B cell (primary cell): ENCODE measurements at regions not wholly inside any gene's neighbourhood (a gene's known extent, or its start where the extent isn't known, plus 50 kb on each side); places are given as distances from the start of the nearest gene placed in this dataset.

Experiments used
- EZH2 ChIP-seq: IDR thresholded peaks from 2 replicates; pipeline ENCODE4 v1.6.1; 2012; ENCODE audit warnings: borderline replicate concordance, low read depth, mild to moderate bottlenecking, moderate library complexity, low read length; ENCODE audit not compliant: insufficient read depth, poor library complexity, severe bottlenecking
- TF ChIP-seq, protein P1 (sequence below): fragments of 200-600 bp; IDR thresholded peaks from one replicate; pipeline ENCODE4 v1.8.0; 2022; ENCODE audit warnings: antibody characterized with exemption, mild to moderate bottlenecking

DNA sequence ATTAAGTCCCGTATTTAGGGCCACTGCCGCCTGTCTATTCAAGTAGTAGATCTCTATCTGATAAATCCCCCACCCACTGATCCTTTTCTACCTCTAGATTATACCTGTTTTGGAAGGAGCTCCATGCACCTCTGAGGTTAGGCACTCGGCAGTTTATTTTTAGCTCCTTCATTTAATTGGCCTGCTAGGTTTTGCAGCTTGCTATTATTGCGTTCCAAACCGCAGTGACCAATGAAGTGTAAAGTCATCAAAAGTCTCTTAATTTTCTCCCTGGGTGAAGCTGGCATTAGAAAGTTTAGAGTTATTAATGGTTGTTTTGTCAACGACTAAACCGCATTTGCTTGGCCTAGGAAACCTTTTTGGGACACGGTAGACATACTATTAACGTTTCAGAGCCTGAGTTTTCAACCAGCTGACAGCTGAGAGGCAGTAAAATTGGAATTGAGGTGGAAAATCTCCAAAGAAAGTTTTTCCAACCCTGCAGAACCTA, 60.0 kb downstream of the RFPL4B start:
- TF ChIP-seq, protein P1, sequence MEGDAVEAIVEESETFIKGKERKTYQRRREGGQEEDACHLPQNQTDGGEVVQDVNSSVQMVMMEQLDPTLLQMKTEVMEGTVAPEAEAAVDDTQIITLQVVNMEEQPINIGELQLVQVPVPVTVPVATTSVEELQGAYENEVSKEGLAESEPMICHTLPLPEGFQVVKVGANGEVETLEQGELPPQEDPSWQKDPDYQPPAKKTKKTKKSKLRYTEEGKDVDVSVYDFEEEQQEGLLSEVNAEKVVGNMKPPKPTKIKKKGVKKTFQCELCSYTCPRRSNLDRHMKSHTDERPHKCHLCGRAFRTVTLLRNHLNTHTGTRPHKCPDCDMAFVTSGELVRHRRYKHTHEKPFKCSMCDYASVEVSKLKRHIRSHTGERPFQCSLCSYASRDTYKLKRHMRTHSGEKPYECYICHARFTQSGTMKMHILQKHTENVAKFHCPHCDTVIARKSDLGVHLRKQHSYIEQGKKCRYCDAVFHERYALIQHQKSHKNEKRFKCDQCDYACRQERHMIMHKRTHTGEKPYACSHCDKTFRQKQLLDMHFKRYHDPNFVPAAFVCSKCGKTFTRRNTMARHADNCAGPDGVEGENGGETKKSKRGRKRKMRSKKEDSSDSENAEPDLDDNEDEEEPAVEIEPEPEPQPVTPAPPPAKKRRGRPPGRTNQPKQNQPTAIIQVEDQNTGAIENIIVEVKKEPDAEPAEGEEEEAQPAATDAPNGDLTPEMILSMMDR = no peak
- no peak for TF ChIP-seq EZH2
